Testis (tissue), 2 donors: ENCODE measurements at regions not wholly inside any gene's neighbourhood (a gene's known extent, or its start where the extent isn't known, plus 50 kb on each side); places are given as distances from the start of the nearest gene placed in this dataset.

Experiments used
- POLR2A ChIP-seq: fragments of 450-650 bp; IDR thresholded peaks from one replicate; pipeline ENCODE4 v1.6.1; 2017; ENCODE audit warnings: antibody characterized with exemption, mild to moderate bottlenecking, moderate library complexity
- TF ChIP-seq, protein P1 (sequence below), 3 experiments: fragments of 450-650 bp in 2 of 3; fragments of 200-600 bp in 1 of 3; sonication (generic) in 1 of 3; IDR thresholded peaks; one replicate each; pipeline ENCODE4 v1.5.1; 2016 to 2019; ENCODE audit warnings: antibody characterized with exemption in 3 of 3, mild to moderate bottlenecking in 2 of 3, moderate library complexity in 1 of 3

GRCh38 chr2:118307864-118308263 lies 219.6 kb downstream of the INSIG2 start:
- TF ChIP-seq, protein P1, sequence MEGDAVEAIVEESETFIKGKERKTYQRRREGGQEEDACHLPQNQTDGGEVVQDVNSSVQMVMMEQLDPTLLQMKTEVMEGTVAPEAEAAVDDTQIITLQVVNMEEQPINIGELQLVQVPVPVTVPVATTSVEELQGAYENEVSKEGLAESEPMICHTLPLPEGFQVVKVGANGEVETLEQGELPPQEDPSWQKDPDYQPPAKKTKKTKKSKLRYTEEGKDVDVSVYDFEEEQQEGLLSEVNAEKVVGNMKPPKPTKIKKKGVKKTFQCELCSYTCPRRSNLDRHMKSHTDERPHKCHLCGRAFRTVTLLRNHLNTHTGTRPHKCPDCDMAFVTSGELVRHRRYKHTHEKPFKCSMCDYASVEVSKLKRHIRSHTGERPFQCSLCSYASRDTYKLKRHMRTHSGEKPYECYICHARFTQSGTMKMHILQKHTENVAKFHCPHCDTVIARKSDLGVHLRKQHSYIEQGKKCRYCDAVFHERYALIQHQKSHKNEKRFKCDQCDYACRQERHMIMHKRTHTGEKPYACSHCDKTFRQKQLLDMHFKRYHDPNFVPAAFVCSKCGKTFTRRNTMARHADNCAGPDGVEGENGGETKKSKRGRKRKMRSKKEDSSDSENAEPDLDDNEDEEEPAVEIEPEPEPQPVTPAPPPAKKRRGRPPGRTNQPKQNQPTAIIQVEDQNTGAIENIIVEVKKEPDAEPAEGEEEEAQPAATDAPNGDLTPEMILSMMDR (IDR thresholded peaks at IDR 0.05): no peak
- TF ChIP-seq POLR2A: no peak
